GM19438 (cell line): ENCODE measurements at regions not wholly inside any gene's neighbourhood (a gene's known extent, or its start where the extent isn't known, plus 50 kb on each side); places are given as distances from the start of the nearest gene placed in this dataset.
"Not testable (repeated sequence)": the region's sequence is repeated elsewhere in the genome, so short reads cannot be mapped to it uniquely, and the experiment has no call there.

Experiments used
- ATAC-seq: cut with Tn5 transposase; IDR thresholded peaks from one replicate; pipeline ENCODE4 v1.9.1; 2021; ENCODE audit warnings: low read depth; ENCODE audit not compliant: unreplicated experiment

GRCh38 chr2:241999184-241999583 lies 129.7 kb downstream of the RTP5 start:
- ATAC-seq = no peak

- ATAC-seq = no peak
Observed at GRCh38 chr2:242001853-242002252, 132.3 kb downstream of the RTP5 start.

DNA sequence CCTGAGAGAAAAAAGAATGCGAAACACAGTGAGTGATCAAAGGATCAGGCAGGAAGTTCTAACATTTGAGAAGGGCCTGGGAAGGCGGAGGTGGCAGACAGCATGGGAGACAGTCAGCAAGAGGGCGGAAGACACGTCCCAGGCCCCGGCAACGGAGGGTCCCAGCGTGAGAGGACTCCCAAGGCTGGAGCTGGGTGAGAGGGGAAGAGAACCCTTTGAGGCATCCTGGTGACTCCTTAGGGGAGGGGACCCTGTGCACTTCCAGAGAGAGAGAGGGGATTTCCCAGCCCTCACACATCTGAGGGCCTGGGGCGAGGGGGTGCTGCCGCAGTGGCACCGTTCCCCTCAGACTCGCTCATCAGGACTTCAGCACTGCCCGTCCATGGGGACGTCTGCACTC lies 133.4 kb downstream of the RTP5 start:
- no peak for ATAC-seq

DNA sequence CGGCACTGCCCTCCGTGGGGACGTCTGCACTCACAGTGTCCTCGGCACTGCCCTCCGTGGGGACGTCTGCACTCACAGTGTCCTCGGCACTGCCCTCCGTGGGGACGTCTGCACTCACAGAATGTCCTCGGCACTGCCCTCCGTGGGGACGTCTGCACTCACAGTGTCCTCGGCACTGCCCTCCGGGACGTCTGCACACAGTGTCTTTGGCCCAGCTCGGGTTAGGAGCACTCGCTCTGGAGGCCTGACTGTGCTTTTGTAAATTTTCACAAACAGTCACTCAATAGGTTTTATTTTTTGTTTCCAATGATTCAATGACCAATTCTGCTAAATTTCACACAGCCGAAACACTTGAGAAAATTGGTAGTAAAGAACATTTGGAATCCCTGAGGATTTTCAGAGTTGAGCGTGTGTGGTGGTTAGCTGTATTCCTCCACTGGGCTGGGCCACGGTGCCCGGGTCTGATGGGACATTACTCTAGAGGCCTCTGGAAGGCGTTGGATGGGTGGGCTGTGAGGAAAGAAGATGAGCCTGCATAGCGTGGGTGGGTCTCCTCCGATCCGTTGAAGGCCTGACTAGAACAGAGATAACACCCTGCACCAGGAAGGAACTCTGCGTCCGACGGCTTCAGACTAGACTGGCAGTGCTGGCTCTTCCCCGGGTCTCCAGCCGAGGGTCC lies 134.8 kb downstream of the RTP5 start:
- ATAC-seq = no peak

GRCh38 chr2:242004902-242005230 lies 135.3 kb downstream of the RTP5 start:
- no peak for ATAC-seq

DNA sequence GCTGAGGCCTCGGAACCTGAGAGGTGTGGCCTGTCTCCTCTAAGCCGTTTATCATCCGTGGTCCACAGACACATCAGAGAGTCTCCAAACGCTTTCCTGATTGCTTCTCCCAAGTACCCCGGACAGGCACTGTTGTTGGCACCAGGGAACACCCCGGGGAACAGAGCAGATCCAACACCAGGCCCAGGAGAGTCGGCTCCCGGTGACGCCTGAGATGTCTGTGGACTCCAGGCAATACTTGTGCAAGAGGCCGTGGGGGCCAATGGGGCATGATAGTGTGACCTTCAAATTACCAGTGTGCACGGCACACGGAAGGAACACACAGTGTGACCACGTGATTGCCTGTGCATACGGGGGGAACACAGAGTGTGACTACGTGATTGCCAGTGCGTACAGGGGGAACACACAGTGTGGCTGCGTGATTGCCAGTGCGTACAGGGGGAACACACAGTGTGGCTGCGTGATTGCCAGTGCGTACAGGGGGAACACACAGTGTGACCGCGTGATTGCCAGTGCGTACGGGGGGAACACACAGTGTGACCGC lies 136.6 kb downstream of the RTP5 start:
- ATAC-seq = not testable (repeated sequence)

DNA sequence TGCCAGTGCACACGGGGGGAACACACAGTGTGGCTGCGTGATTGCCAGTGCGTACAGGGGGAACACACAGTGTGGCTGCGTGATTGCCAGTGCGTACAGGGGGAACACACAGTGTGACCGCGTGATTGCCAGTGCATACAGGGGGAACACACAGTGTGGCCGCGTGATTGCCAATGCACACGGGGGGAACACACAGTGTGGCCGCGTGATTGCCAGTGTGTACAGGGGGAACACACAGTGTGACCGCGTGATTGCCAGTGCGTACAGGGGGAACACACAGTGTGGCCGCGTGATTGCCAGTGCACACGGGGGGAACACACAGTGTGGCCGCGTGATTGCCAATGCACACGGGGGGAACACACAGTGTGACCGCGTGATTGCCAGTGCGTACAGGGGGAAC lies 139.4 kb downstream of the RTP5 start:
- ATAC-seq = not testable (repeated sequence)

GRCh38 chr2:242009846-242010245 lies 140.3 kb downstream of the RTP5 start:
- ATAC-seq = not testable (repeated sequence)

DNA sequence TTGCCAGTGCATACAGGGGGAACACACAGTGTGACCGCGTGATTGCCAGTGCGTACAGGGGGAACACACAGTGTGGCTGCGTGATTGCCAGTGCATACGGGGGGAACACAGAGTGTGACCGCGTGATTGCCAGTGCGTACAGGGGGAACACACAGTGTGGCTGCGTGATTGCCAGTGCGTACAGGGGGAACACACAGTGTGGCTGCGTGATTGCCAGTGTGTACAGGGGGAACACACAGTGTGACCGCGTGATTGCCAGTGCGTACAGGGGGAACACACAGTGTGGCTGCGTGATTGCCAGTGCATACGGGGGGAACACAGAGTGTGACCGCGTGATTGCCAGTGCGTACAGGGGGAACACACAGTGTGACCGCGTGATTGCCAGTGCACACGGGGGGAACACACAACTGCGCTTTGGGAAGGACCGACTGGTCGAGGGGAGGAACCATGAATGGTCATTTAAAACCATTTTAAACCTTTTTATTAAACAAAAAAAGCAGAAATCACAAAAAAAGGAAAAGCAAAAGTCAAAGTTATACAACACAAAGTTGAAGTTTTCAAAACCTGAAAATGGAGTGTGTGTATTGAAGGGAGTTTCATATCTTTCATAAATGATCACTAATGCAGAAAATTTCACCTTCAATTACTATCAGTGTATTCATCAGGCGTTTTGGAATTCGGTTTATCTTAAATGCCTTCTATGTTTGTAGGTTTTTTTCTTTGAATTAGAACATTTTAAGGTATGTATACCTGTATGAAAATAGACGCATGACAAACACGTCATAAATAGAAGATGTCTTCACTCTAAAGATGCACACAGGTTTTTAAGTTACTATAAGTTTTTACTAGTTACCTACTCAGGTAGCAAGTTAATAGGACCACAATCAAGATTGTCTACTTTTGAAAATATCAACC lies 141.0 kb downstream of the RTP5 start:
- ATAC-seq = not testable (repeated sequence)

DNA sequence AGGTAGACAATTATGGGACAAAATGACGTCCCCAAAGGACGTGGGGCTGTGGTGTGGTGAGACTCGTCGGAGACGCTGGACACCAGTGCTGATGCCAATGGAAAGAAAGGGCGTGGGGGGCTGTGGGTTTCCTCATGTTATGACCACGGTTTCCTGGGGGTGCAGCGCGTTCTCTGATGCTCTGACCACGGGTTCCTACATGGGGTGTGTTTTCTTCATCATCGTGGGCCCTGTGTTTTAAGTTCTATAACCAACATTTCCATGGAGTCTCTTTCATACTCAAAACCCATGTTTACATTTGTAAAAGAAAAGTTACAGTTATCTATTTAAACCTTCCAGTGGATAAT lies 141.6 kb downstream of the RTP5 start:
- ATAC-seq = no peak

DNA sequence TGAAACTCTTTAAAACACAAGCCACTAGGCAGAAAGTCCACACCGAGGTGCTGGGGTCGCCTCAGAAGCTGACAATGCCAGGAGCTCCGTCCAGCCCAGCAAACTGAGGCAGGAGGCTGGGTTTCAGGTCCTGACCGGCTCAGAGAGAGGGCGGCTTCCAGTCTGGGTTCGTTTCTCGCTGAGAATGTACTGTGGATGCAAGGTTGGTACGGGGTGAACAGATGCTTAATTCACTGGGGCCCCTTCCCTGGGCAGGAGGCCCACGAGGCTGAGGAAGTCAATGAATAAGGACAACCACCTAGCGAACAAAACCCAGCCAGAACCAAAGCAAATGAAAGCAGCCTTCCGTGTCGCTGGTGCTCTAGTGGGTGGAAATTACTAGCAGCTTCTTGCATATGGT lies 142.0 kb downstream of the RTP5 start:
- ATAC-seq = no peak

GRCh38 chr2:242011991-242012764 lies 142.6 kb downstream of the RTP5 start:
- ATAC-seq = no peak

- ATAC-seq = no peak
Observed at GRCh38 chr2:242012956-242013764, 143.6 kb downstream of the RTP5 start.

GRCh38 chr2:242013771-242014170 lies 144.2 kb downstream of the RTP5 start:
- ATAC-seq = no peak

DNA sequence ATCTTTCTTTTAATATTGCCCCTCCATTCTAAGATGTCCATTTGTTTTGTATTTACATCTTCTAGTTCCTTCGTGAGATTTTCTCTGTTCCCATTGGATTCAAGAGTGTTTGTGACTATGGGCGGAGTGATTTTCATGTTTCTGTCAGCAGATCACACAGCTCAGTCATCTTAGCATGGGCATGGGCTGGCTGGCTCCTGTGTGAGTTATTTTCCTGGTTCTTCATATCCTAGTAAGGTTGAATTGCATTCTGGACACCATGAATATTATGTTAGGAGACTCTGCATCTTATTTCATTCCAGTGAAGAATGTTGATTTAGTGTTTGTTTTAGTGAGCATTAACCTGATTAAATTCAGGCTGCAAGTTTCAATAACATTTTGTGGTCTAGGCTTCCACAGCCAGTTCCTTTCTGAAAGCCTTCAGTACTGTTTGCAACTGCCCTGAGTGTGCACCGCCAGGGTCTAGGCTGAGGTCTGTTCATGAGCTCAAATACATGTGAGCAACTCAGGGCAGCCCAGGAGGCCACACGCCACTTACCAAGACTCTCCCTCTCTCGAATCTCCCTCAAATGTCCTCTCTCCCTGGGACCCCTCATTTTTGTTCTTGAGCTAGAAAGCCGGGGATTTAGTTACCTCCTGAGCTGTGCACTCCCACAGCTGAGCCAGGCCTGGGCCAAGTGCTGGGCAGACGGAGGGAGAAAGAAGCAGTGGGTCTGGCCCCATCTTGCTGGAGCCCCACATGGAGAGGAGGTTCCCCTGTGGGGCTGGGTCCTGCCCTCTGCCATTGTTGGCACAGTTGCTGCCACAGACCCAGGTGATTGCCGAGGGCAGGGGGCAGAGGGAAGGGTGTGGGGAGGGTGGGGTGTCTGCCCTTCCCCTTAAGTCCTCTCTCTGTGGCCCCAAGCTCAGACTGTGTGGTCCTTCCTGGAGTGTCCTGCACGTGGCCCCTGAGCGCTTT lies 145.9 kb downstream of the RTP5 start:
- no peak for ATAC-seq

DNA sequence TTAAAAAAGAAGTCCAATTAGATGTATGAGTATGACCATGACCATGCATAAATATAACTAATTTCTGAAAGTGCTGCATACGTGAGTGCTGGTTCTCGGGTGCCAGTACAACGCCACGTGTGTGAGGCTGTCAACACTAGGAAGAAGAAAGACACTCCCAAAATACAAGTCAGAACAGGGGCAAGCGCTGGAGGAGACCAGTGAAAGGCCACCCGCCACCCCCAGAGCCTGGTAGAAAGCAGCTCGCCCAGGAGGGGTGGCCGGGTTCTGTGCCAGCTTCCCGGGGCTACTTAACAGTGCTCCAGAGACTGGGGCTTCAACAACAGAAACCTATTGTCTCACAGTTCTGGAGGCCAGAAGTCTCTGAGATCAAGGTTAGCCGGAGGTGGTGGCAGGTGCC lies 147.6 kb downstream of the RTP5 start:
- ATAC-seq = no peak

DNA sequence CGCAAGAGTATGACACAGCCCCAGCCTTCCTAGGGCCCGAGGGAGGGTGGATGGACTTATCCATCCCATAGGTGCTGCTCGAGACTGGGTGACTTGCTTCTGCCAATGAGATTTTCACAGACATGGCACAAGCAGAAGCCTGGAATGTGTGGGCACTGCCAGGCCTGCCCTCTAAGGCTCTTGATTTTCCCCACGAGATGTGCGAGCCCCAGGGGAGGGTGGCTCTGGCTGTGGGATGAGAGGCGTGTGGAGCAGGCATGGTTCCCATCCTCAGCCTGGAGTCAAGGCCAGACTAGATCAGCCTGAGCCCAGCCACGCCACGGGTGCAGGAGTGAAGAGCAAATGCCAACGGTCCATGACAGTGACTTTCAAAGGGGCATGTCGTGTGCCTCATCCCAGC lies 148.9 kb downstream of the RTP5 start:
- not testable (repeated sequence) for ATAC-seq

GRCh38 chr2:242019344-242019743 lies 149.8 kb downstream of the RTP5 start:
- ATAC-seq = no peak
